GM18508 (cell line): ENCODE measurements at regions not wholly inside any gene's neighbourhood (a gene's known extent, or its start where the extent isn't known, plus 50 kb on each side); places are given as distances from the start of the nearest gene placed in this dataset.
"Not testable (repeated sequence)": the region's sequence is repeated elsewhere in the genome, so short reads cannot be mapped to it uniquely, and the experiment has no call there.

Source experiments
- ATAC-seq: cut with Tn5 transposase; IDR thresholded peaks from one replicate; pipeline ENCODE4 v1.9.1; 2021; ENCODE audit warnings: moderate number of reproducible peaks; ENCODE audit not compliant: insufficient read depth, unreplicated experiment

GRCh38 chr18:10076502-10077030 lies 162.8 kb downstream of the VAPA start:
- no peak for ATAC-seq

- ATAC-seq: no peak
Observed at GRCh38 chr18:10077986-10078385, 164.2 kb downstream of the VAPA start.

GRCh38 chr18:10080372-10080771 lies 166.6 kb downstream of the VAPA start:
- no peak for ATAC-seq

- no peak for ATAC-seq
Observed at GRCh38 chr18:10081492-10081891, 167.7 kb downstream of the VAPA start.

GRCh38 chr18:10085416-10085815 lies 171.6 kb downstream of the VAPA start:
- ATAC-seq: no peak

- ATAC-seq: no peak
Observed at GRCh38 chr18:10085876-10086275, 172.1 kb downstream of the VAPA start.

GRCh38 chr18:10086458-10087210 lies 172.8 kb downstream of the VAPA start:
- no peak for ATAC-seq

GRCh38 chr18:10088734-10089133 lies 174.9 kb downstream of the VAPA start:
- ATAC-seq: no peak

- ATAC-seq: no peak
Observed at GRCh38 chr18:10089881-10090280, 176.1 kb downstream of the VAPA start.

- no peak for ATAC-seq
Observed at GRCh38 chr18:10090668-10091067, 176.9 kb downstream of the VAPA start.

- ATAC-seq: no peak
Observed at GRCh38 chr18:10093445-10093844, 179.6 kb downstream of the VAPA start.

GRCh38 chr18:10094154-10094553 lies 180.3 kb downstream of the VAPA start:
- ATAC-seq: no peak

GRCh38 chr18:10094655-10095054 lies 180.8 kb downstream of the VAPA start:
- ATAC-seq: no peak

GRCh38 chr18:10095356-10095755 lies 181.5 kb downstream of the VAPA start:
- no peak for ATAC-seq

- no peak for ATAC-seq
Observed at GRCh38 chr18:10099539-10100140, 185.8 kb downstream of the VAPA start.

GRCh38 chr18:10100196-10100595 lies 186.4 kb downstream of the VAPA start:
- ATAC-seq: no peak

GRCh38 chr18:10100941-10101701 lies 187.3 kb downstream of the VAPA start:
- ATAC-seq: no peak

GRCh38 chr18:10101729-10102128 lies 187.9 kb downstream of the VAPA start:
- no peak for ATAC-seq

- not testable (repeated sequence) for ATAC-seq
Observed at GRCh38 chr18:10105118-10105517, 191.3 kb downstream of the VAPA start.

GRCh38 chr18:10111191-10111590 lies 197.4 kb downstream of the VAPA start:
- no peak for ATAC-seq

GRCh38 chr18:10111944-10112343 lies 198.1 kb downstream of the VAPA start:
- no peak for ATAC-seq
